ENCODE measurements at regions not wholly inside any gene's neighbourhood (a gene's known extent, or its start where the extent isn't known, plus 50 kb on each side); places are given as distances from the start of the nearest gene placed in this dataset.

DNA sequence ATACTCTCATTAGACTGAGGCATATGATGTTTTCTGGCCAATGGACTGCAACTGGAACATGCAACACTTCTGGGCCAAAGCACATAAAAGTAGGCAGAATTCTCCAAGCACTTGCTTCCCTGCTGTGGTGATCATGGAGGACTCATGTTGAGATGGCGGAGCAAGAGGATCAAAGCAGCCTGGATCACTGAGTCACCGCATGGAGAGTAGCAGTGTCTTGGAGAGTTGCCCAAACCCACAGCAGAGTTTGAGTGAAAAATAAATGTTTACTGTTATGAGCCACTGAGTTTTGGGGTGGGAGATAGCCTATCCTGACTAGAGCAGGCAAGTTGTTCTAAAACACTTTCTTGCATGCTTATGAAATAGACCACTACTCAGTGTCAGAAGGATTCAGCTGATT, 359.5 kb downstream of the ZNF521 start:
- DNase-seq = no peak

DNA sequence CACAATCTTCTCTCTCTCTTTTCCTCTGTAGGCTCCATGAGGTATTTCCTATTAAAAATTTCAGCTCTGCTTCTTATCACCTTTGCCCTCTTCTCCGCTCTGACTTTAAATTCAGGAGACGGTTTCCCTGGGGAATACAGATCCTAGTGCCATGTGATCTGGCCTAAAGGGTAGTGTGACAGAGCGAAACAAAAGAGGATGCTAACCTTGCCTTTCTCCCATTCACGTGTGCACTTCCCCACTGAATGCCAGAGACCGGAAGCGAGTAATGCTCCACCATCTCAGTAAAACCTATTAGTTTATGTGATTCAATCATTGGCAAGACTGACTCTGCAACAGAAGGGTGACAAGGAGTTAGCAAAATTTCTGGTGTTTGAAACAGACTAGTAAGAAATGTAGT, 358.3 kb downstream of the ZNF521 start:
- no peak for DNase-seq

DNA sequence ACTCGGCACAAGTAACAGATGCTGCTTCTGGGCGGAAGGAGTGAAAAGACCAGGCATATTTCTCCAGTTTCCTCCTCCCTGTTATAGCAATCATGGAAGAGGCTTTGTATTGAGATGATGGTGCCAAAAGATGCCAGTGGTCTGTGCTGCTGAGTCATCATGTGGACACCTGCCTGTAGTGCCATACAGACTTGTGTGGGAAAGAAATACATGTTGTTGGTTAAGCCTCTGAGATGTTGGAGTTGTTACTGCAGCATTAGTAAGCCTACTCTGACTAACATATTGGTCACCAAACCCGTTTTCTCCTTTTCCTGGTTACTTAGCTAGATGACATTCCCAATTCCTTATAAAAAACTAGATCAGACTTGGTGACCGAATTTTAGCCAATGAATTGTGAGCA, 356.9 kb downstream of the ZNF521 start:
- DNase-seq = no peak

DNA sequence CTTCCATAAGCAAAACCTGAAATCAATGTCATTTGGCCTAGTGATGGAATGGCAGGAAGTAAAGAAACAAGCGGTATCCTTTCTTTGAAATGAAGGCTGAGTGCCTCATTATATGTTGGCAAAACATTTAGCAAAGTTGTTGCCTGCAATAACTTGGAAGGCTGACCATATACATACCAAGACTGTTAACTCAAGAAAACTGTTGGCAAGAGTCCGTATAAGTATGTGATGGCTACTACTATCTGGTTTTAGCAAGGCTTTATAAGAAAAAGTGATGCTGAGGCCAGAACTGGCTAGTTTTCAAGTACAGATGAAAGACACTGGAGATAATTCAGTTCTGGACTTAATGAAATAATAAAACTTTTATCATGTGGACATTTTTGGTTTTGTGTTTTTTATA, 356.2 kb downstream of the ZNF521 start:
- no peak for DNase-seq

DNA sequence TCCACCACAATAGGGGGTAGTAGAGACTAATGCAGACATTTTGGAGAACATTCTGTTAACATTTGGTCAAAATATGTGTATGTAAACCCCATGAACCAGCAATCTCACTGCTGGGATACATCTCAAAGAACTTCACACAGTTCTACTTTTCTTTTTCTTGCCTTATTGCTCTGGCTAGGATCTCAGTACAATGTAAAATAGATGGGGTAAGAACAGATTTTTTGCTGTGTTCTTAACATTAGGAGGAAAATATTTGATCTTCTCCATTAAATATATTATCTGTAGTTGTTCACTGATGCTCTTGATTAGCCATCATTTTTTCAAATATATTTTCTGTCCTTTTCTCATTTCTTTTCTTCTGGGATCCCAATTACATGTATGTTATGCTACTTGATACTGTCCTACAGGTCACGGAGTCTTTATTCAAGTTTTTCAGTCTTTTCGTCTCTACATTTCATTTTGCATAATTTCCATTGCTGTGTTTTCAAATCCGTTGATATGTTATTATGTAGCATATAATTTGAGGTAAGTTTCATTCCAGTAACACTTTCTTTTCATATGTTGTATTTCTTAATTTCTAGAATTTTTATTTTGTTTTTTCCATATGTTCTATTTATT, 352.2 kb downstream of the ZNF521 start:
- no peak for DNase-seq

DNA sequence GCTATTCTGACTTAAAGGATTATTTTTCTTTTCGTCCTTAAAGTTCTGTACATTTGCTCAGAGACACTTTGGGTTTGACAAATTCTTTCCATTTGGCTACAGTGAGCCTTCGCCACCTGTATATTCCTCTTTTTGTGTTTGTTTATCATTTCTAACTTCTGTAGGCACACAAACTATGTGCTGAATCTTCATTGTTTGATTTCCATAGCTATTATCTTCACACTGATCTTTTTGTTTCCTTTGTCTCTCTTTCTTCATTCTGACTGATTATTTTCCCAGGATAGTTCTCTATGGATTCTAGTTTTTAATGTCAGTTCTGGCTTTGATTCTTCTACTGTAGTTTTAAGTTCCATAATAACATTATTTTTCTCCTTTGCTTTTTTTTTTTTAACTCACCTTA, 350.2 kb downstream of the ZNF521 start:
- DNase-seq = no peak

DNA sequence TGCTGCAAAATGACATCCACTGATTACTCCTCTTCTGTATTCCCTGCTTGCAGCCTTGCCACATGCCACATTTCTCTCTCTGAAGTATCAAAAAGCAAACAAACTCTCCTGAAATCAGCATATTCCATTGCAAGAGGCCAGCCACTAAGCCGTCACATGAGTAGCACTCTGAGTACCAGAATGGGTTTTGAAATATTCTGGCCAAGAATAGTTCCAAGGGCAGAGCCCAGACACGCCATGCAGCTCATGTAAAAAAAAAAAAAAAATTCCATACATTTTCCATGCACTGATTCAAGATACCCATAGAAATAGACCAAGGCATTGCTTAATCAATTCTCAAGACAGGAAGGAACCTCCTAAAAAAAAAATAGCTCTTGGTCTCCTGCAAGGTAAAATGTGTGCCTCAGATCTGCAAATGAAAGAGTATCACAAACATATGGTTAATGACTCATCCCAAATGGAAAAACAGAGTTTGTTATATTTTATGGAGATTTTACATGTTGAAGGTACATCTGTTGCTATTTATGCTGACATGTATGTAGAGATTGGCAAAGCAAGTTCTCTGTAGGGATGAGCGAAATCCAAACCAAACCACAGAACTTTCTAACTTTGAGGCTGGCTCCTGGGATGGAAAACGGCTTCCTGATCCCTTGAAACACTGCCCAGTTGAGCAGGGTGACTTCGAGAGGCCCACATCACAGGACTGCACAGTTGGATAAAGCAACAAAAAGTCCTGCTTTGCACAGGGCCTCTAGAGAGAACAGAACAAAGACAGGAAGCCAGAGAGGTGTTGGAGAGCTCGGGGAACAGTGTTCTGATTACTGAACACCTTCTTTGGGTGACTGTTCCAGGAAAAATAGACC, 346.2 kb downstream of the ZNF521 start:
- no peak for DNase-seq

DNA sequence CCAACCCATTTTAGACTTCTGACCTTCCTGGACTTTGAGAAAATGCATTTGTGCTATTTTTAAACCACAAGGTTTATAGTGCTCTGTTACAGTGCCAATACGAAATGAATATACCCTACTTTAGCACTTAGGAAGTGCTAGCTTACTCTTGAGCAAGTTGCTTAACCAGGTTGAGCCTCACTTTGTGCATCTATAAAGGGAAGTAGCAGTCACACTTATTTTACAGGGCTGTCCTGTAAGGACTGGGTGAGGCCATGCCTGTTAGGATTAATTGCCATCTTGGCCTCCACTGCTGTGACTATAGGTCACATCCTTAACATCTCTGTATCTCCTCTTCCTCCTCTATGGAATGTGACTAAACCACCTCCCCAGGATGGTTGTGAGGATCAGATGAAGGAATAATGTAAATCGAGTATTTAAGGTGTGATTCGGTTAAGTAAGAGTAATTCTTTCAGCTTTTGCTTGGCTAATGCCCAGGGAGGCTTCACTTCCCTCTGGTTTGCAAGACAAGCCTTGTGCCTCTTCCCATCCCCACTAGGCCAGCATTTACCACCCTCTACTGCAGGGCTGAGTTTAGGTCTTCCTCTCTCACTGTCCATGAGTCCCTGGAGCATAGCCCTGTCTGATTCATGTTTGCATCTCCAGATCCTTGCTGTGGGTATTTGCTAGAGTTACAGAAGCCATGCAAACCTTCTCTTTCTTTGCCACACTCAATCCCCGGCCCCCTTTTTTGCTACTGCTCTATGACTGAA, 341.2 kb downstream of the ZNF521 start:
- DNase-seq = no peak

All from activated CD4-positive, alpha-beta T cell treated with anti-CD3 and anti-CD28 coated beads for 48 hours (primary cell).